ENCODE measurements at regions not wholly inside any gene's neighbourhood (a gene's known extent, or its start where the extent isn't known, plus 50 kb on each side); places are given as distances from the start of the nearest gene placed in this dataset.

- no peaks in the 10 kb centered on the region for H3K36me3 ChIP-seq (ENCODE audit: control insufficient read depth in 2 of 2, insufficient read depth in 2 of 2, low read length in 1 of 2)
- H3K4me2 ChIP-seq (ENCODE audit: control insufficient read depth, insufficient read depth), result no peak overlapping the region
- ChIA-PET SMC1A (ENCODE audit: uncharacterized antibody, unreplicated experiment) (interaction anchor here (0.6 kb wide), 1 partner anchor 28 kb away, joined by 3 read pairs; no protein-coding TSS in a partner anchor), POLR2A (no interaction called here), RAD21 (ENCODE audit: unreplicated experiment) (no interaction called here), CTCF (interaction anchor here (0.9 kb wide), 1 partner anchor 16 kb away, joined by 3 read pairs; no protein-coding TSS in a partner anchor)
- H2AFZ ChIP-seq (ENCODE audit: control insufficient read depth, low read depth, low read length), result no peak overlapping the region
- no peak overlapping the region for H3K27ac ChIP-seq (ENCODE audit: control insufficient read depth, insufficient read depth)
- TF ChIP-seq FOXM1 (IDR thresholded peaks at IDR 0.05; ENCODE audit: low read depth, low read length) (no peak), FOS (IDR thresholded peaks at IDR 0.05; ENCODE audit: borderline replicate concordance, extremely low read depth, insufficient read length) (no peak)
- H3K79me2 ChIP-seq (ENCODE audit: control insufficient read depth, insufficient read depth, low read length), result no peaks in the 10 kb centered on the region
- H3K4me1 ChIP-seq (ENCODE audit: control insufficient read depth, insufficient read depth, low read length), result no peaks in the 10 kb centered on the region
- H3K27me3 ChIP-seq (replicated peaks in 1 of 2; ENCODE audit: control insufficient read depth in 2 of 2, insufficient read depth in 2 of 2, low read length in 1 of 2), result no peaks in the 10 kb centered on the region
- no peak for DNase-seq (ENCODE audit: low read depth, low spot score)
- no peak overlapping the region for H3K4me3 ChIP-seq
- no peaks in the 10 kb centered on the region for H4K20me1 ChIP-seq (ENCODE audit: control insufficient read depth, insufficient read depth)
- in situ Hi-C loops (cut with MboI), result no loop called here
- BruUV-seq (replicated peaks), result no TSS peak
- no peak for ATAC-seq
- intact Hi-C loops (cut with micrococcal nuclease; ENCODE audit: unreplicated experiment), result no loop called here
- WGBS (ENCODE audit: insufficient coverage, insufficient replicate concordance, low lambda C conversion rate, missing lambda C conversion rate), result 10% methylated on average over 1 of the region's 1 CpG
- no peak overlapping the region for H3K9ac ChIP-seq (ENCODE audit: control insufficient read depth, insufficient read depth, low read length)
- no peaks in the 10 kb centered on the region for H3K9me3 ChIP-seq (replicated peaks; ENCODE audit: control insufficient read depth, insufficient read depth, low read length)
- FAIRE-seq, result no peak
These were observed 85.0 kb upstream of the CNTN6 start for GRCh38 chr3:1007866-1008265.

GRCh38 chr3:1010228-1010627 lies 82.6 kb upstream of the CNTN6 start:
- DNase-seq (ENCODE audit: low read depth, low spot score), result no peak
- no peak for TF ChIP-seq KAT2A (conservative IDR thresholded peaks at IDR 0.05; ENCODE audit: control insufficient read depth, low read depth, low read length)
- TF ChIP-seq FOXM1 (IDR thresholded peaks at IDR 0.05; ENCODE audit: low read depth, low read length), result no peak
- no peak for TF ChIP-seq E4F1 (IDR thresholded peaks at IDR 0.05; ENCODE audit: borderline replicate concordance, partially characterized antibody)
- no peak for TF ChIP-seq RAD51 (IDR thresholded peaks at IDR 0.05)
- no peak for TF ChIP-seq IKZF1 (conservative IDR thresholded peaks at IDR 0.05)
- TF ChIP-seq SIX5 (IDR thresholded peaks at IDR 0.05; ENCODE audit: low read depth, low read length, severe bottlenecking), result no peak
- TF ChIP-seq MEF2A (IDR thresholded peaks at IDR 0.05; ENCODE audit: insufficient read depth, low read depth, low read length), result no peak
- TF ChIP-seq ATF2 (IDR thresholded peaks at IDR 0.05; ENCODE audit: low read length), result no peak
- TF ChIP-seq BHLHE40 (IDR thresholded peaks at IDR 0.05; ENCODE audit: borderline replicate concordance in 1 of 2, low read depth in 2 of 2, low read length in 1 of 2), result no peak
- no peak for TF ChIP-seq NBN (IDR thresholded peaks at IDR 0.05)
- no peak for TF ChIP-seq RCOR1 (conservative IDR thresholded peaks at IDR 0.05; ENCODE audit: low read depth, low read length)
- H3K9ac ChIP-seq (ENCODE audit: control insufficient read depth, insufficient read depth, low read length), result no peak overlapping the region
- H3K36me3 ChIP-seq (ENCODE audit: control insufficient read depth in 2 of 2, insufficient read depth in 2 of 2, low read length in 1 of 2), result no peaks in the 10 kb centered on the region
- ChIA-PET CTCF (interaction anchor here (0.7 kb wide), 1 partner anchor 745 kb away, joined by 4 read pairs; no protein-coding TSS in a partner anchor), RAD21 (ENCODE audit: unreplicated experiment) (no interaction called here), POLR2A (no interaction called here), SMC1A (ENCODE audit: uncharacterized antibody, unreplicated experiment) (no interaction called here)
- H3K79me2 ChIP-seq (ENCODE audit: control insufficient read depth, insufficient read depth, low read length), result no peaks in the 10 kb centered on the region
- in situ Hi-C loops (cut with MboI), result no loop called here
- H3K27ac ChIP-seq (ENCODE audit: control insufficient read depth, insufficient read depth), result no peak overlapping the region
- FAIRE-seq, result no peak
- no peak for ATAC-seq
- H3K4me3 ChIP-seq, result no peak overlapping the region
- H3K9me3 ChIP-seq (replicated peaks; ENCODE audit: control insufficient read depth, insufficient read depth, low read length), result no peaks in the 10 kb centered on the region
- H3K4me2 ChIP-seq (ENCODE audit: control insufficient read depth, insufficient read depth), result no peak overlapping the region
- no peak overlapping the region for H2AFZ ChIP-seq (ENCODE audit: control insufficient read depth, low read depth, low read length)
- no peaks in the 10 kb centered on the region for H4K20me1 ChIP-seq (ENCODE audit: control insufficient read depth, insufficient read depth)
- no peaks in the 10 kb centered on the region for H3K4me1 ChIP-seq (ENCODE audit: control insufficient read depth, insufficient read depth, low read length)
- no peaks in the 10 kb centered on the region for H3K27me3 ChIP-seq (replicated peaks in 1 of 2; ENCODE audit: control insufficient read depth in 2 of 2, insufficient read depth in 2 of 2, low read length in 1 of 2)
- 5% methylated on average over 1 of the region's 1 CpG for WGBS (ENCODE audit: insufficient coverage, insufficient replicate concordance, low lambda C conversion rate, missing lambda C conversion rate)
- BruUV-seq (replicated peaks), result no TSS peak
- intact Hi-C loops (cut with micrococcal nuclease; ENCODE audit: unreplicated experiment), result no loop called here

All from GM12878 (cell line).